Globus pallidus (tissue), 1 donor: ENCODE measurements at regions not wholly inside any gene's neighbourhood (a gene's known extent, or its start where the extent isn't known, plus 50 kb on each side); places are given as distances from the start of the nearest gene placed in this dataset.
"Not testable (repeated sequence)": the region's sequence is repeated elsewhere in the genome, so short reads cannot be mapped to it uniquely, and the experiment has no call there.

ENCODE experiments used
- DNase-seq: peaks from one replicate; pipeline ENCODE4 v3.0.0-alpha.2; 2015; ENCODE audit warnings: low spot score

DNA sequence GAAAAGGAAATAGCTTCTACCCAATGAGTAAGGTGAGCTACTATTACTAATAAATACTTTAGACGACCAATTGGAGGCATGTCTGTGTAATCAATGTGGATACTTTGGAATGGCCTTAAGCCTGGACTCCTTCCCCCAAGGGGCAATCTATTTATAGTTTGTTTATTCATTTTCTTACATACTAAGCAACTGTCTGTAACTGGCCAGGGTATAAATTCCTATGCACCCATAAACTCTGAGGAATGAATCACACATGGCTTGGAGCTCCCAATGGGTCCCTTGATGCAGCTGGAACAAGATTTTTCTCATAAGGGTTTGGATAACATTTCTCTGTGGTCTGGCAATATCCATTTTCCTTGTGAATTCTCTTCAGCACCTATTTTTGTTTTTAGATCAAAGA lies 506.8 kb downstream of the EDEM1 start:
- DNase-seq: no peak

DNA sequence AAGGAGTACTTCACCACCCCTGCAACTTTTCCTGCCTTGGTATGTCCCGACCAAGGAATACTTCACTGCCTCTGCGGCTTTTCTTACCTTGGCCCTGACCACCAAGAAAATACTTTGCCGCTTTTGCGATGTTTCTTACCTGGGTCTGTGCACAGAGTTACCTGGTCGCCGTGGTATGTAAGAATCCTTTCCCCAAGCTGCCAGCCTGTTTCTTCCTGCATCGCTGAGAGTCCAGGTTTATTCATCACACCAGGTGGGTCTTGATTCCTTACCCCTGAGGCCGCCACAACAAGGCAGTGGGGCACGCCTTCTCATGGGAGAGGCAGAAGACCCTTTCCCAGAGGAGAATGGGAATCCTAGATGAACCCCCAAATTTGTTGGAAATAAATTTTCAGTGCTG lies 511.3 kb downstream of the EDEM1 start:
- no peak for DNase-seq

DNA sequence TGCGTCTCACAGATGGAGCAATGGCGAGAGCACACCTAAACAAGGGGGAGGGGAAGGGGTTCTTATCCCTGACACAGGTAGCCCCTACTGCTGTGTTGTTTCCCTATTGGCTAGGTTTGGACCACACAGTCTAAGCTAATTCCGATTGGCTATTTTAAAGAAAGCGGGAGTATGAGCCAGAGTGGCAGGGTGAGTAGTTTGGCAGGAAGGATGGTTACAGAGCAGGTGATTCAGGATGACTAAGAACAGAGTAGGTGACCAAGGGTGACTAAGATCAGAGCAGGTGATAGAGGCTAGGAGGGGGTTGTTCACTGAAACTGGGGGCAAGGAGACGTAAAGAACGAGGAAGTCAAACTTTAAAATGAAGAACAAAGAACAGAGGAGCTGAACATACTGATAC lies 511.8 kb downstream of the EDEM1 start:
- no peak for DNase-seq

DNA sequence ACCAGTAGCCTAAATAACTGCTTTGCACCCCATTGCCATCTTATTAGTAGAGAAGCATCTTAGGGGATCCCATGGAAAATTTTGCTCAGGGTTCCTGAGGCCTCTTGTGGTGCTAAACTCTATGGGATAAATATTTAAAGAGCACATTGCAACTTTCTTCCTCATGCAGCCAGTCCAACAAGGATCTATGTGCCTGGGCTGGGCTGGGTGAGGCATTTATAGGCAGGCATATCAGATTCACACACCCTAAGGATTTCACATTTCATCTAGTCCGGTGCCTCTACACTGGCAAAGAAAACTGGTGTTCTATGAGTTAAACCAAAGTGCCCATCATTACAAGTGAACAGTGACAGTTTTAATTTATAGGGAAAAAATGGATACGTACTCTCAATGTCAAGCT lies 512.3 kb downstream of the EDEM1 start:
- no peak for DNase-seq

DNA sequence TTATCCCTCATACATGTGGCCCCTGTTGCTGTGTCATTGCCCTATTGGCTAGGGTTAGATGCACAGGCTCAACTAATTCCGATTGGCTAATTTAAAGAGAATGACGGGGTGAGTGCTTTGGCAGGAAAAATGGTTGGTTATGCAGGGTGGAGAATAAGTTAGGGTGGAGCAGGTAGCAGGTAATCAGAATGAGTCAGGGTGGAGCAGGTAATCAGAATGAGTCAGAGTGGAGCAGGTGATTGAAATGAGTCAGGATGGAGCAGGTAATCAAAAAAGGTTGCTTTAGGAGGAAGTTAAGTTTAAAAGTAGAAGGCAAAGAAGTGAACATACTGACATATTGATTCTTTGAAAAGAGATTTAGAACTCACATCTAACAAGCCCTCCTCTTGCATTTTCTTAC lies 513.5 kb downstream of the EDEM1 start:
- not testable (repeated sequence) for DNase-seq

DNA sequence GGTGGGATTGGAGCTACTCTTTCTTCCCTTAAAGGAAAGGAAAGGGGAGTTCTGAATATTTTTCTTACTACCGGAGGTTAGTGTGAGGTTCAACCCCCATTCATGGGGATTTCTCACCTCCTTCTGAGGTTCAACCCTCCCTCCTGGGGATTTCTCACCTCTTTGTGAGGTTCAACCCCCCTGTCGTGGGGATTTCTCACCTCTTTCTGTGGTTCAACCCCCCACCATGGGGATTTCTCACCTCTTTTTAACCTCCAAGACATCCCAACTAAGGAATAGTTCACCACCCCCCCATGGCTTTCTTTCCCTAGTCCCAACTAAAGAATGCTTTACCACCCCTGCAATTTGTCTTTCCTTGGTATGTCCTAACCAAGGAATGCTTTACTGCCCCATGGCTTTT lies 520.3 kb downstream of the EDEM1 start:
- DNase-seq: no peak

DNA sequence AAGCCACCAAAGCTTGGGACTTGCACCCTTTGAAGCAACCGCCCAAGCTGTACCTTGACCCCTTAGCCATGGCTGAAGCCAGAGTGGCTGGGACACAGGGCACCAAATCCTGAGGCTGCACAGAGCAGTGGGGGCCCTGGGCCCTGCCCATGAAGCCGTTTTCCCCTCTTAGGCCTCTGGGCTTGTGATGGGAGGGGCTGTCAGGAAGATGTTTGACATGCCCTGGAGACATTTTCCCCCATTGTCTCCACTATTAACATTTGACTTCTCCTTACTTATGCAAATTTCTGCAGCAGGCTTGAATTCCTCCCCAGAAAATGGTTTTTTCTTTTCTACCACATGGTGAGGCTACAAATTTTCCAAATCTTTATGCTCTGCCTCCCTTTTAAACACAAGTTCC lies 522.2 kb downstream of the EDEM1 start:
- no peak for DNase-seq

DNA sequence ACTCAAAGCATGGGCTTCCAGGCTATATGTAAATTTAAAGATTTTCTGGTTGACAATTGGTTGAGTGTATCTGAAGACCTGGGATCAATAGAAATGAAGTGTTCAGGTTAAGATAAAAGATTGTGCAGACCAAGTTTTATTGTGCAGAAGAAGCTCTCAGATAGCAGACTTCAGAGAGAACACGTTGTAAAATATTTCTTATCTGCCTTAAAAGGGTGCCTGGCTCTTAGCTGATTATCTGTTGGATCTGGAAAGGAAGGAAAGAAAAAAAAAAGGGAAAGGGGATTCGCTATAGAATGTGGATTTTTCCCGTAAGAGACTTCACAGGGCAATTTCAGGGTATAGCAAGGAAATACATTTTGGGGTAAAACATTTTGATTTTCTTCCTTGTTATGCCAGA lies 523.2 kb downstream of the EDEM1 start:
- no peak for DNase-seq

DNA sequence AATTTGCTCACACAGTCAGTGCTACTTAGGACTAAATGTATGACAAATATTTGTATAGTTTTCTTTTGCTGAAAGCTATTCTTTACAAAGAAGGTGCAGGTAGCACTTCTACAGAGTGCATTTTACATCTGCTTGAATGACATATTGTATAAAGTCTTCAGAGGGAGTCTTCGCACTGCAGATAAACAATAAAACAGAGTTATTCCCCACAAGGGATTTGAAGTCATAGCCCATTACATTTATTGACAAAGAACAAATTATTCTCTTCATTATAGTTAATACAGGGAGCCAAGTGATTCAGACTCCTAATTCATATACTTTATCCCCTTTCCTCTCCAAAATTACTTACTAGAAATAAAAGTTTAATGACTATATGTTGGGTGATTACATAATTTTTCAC lies 529.7 kb downstream of the EDEM1 start:
- DNase-seq: no peak

DNA sequence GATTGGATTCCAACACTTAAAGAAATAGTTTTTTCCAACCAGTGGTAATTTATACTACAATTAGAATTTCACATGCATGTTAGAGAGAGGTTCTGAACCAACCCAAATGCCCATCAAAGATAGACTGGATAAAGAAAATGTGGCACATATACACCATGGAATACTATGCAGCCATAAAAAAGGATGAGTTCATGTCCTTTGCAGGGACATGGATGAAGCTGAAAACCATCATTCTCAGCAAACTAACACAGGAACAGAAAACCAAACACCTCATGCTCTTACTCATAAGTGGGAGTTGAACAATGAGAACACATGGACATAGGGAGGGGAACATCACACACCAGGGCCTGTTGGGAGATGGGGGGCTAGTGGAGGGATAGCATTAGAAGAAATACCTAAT lies 532.2 kb downstream of the EDEM1 start:
- not testable (repeated sequence) for DNase-seq

DNA sequence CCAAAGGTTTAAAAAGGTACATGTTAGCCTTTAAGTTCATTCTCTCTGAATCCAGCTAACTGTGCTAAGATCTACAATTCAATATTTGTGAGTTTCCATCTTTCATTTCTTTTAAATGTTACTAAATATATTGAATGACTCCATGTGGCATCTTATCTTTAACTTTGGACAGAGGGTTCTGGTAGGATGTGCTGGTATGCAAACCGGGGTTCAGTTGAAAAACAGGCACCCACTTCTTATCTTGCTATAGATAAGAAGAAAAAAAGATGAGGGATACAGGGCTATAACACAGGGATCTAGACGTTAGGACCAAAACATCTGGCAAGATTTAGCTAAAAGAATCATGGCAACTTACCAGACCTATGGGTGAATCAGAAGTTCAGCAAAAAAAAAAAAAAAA lies 538.3 kb downstream of the EDEM1 start:
- no peak for DNase-seq

DNA sequence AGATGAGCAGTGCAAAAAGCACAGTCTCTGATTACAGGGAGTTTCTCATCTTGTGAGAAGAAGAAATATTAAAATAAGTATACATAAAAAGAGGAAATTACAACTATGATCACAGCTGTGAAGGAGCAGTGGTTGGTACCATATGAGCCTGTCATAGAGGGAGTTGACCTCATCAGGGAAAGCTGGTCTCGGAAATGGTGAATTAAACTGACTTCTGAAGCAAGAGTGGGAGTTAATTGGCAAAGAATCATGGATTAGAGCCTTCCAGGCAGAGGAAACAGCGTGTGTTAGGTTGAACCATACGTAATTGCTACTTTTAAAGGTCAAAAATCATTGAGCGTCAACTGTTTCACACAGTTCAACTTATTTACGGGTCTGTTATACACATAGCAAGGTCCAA lies 539.1 kb downstream of the EDEM1 start:
- DNase-seq: no peak

DNA sequence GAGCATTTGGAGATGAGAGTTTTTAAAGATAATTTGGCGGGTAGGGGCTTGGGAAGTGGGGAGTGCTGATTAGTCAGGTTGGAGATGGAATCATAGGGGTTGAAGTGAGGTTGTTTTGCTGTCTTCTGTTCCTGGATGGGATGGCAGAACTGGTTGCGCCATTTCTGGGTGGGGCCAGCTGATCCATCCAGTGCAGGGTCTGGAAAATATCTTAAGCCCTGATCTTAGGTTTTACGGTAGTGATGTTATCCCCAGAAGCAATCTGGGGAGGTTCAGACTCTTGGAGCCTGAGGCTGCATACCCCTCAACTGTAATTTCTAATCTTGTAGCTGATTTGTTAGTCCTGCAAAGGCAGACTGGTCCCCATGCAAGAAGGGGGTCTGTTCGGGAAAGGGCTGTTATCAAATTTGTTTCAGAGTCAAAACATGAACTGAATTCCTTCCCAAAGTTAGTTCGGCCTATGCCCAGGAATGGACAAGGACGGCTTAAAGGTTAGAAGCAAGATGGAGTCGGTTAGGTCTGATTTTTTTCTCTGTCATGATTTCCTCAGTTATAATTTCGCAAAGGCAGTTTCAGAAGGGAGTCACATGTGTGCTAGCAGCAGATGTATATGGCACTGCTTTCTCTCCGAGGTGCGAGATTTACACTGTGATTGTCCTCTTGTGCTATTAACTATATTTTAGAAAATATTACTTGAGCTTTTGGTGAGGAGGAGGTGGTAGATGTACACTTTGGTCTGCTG lies 540.4 kb downstream of the EDEM1 start:
- DNase-seq: no peak

DNA sequence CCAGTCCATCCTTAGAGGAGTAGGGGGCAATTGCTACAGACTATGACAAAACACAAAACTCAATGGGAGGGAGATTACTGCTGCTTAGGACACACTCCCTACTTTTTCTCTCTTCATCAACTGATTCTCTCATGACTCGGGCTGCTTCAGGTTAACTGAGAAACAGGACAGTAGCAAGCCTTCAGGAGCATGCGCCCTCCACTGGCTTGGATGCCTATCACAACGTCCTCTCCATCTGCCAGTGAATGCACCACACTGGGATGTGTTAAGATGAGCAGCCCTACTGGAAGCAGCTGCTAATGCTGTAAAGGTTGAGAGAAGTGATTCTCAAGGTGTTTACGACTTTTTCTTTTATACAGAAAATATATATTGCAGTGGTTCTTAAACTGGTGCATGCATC lies 542.3 kb downstream of the EDEM1 start:
- no peak for DNase-seq

DNA sequence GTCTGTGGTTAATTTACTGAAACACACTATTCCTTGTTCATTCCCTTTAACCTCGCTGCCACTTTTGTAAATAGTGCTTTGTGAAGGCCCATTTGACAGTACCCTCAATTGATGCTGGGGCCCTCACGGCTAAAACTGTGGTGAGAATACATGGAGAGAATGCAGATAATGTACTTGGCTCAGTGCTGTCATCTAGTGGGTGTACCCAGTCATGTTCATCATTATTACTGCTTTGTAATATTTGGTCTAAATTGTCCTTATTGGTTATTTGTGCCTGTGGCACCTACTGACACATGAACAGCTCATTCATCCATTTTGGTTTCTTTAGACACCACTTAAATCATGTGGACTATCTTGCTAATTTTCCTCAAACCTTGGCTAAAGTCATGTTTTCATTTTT lies 543.6 kb downstream of the EDEM1 start:
- DNase-seq: peak; percentile 3

DNA sequence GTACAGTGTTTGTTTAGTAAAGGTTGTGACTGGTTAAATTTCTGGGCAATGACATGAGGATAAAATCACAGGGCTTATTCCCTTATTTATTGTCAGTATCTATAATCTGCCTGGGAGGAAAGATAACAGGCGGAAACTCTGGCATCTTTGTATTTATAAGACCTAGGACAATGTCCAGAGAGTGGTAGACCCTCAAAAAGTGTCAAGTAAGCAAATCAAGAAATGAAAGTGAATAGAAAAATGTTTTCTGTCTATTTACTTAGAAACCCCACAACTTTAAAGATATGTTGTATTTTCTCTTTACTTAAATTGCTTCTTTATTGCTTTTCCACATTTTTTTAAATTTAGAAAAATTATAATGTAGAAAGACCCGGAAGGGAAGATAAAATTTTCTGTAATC lies 544.6 kb downstream of the EDEM1 start:
- DNase-seq: no peak

DNA sequence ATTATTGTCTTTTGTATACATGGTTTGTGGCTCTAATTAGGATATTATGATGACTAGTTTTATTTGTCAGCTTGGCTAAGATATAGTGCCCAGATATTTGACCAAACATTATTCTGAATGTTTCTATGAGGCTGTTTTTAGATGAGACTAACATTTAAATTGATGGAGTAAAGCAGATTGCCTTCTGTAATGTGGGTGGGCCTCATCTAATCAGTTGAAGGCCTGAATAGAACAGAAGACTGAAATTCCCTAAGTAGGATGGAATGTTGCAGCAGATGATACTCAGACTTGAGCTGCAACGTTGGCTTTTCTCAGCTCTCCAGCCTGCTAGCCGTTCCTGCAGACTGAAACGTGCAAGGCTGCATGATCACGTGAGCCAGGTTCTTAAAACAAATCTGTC lies 546.5 kb downstream of the EDEM1 start:
- no peak for DNase-seq

DNA sequence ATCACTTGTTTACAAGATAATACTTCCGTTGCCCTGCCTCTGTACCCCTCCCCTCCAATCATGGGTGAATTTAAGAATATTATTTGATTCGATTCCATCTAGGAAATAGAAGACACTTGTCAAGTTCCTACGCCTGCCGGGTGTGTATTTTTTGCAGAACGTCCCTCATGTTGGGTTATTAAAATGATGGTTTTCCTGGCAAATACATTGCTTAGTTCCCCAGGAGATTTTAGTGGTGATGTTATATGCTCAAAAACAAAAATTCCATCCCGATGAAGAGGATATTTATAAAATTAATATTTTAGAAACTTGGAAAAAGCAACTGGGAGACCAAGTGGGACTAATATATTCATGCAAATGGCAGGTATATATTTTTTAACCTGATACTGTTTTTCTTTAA lies 548.4 kb downstream of the EDEM1 start:
- no peak for DNase-seq

DNA sequence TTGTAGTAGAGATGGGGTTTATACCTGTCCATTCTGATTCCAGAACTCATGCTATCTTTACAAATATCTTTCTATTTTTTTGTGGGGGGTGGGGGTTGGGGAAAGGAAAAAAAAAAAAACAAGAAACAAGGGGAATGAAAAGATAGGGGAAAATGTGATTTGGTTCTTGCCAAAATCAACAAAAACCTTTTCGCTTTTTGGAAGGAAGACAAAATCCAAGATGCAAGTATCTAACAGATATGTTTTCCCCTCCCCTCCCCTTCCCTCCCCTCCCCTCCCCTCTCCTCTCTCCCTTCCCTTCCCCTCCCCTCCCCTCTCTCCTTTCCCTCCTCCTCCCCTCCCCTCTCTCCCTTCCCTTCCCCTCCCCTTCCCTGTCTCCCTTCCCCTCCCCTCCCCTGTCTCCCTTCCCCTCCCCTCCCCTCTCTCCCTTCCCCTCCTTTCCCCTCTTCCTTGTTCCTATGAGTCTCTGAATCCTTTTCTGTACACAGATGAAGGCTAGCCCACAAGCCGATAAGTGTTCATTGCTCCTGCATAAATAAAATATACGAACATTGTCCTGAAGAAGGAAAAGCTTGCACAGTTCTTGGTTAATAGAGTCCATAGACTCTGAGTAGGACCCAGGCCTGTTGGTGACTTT lies 551.9 kb downstream of the EDEM1 start:
- no peak for DNase-seq

DNA sequence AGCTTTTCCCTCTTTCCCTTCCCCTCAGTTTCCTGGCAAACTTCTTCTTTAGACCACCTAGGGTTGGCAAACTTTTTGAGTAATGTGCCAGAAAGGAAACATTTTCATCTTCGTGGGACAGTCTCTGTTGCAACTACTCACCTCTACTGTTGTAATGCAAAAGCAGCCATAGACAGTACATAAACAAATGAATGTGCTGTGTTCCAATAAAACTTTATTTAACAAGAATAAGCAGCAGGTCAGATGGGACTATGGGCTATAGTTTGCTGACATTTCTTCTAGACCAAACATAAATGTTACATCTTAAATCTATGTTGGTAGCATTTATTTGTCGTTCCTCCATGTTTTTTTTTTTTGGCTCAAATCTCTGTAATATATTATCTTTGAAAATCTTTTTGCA lies 552.4 kb downstream of the EDEM1 start:
- no peak for DNase-seq

DNA sequence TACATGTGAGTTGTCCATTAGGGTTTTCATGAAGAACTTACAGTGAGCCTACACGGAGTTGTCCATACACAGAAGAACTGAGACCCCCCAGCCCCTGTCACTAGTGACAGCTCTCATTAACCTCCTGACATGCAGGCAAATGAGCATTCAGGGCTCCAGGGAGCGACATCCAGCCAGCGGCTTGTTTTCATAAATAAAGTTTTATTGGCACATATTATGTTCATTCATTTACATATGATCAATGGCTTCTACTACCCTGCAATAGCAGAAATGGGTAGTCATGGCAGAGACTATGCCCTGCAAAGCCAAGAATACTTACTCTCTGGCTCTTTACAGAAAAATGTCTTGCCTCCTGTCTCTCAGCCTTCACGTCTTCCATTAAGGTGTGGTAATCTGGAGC lies 553.5 kb downstream of the EDEM1 start:
- no peak for DNase-seq

DNA sequence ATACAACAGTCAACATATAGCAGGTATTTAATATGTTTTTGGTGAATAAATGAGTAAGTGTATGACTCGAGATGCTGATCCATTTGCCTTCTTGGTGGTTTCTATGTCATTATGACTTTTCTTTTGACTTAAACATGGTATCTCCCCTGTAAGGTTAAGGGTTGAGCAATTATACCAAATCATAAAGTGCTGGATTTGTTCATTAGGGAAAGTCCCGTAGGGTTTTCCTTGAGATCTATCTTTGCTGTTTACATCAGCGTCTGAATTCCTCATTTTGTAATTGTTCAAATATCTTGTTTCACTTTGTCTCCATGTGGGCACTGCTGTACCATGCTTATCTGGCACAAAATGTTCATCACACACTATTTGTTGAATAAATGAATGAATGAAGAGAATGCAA lies 562.6 kb downstream of the EDEM1 start:
- no peak for DNase-seq

DNA sequence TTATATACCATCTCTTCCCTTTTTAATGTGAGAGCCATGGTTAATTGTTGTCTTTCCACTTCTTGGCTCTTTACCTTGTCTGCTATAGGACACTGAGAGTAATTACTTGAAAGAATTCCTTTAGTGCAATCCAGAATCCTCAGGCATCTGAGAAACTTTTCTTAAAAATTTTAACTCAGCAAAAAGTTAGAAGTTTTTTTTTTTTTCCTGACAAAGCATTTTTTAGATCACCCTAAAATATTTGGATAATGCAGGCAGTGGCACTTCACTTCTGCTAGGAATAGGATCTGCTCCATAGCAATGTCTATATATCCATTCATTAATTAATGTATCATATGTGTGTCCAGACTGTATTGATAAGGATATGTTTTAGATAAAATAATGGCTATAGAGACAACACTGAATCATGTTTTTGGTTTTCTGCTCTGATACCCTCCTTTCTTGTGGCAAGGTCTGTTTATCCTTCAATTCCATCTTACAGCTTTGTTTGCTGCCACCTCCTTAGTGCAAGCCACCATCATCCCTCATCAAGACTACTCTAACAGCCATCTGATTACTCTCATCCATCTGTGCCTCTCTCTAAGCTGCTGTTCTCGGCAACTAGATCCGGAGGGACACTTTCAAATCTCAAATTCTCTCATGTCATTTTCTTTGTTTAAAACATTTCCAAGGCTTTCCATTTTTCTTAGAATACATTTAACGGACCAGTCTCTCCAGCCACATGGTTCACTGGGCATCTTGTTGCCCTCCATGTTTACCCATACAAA lies 563.5 kb downstream of the EDEM1 start:
- no peak for DNase-seq
